SU-DHL-6 (cell line): ENCODE measurements at regions not wholly inside any gene's neighbourhood (a gene's known extent, or its start where the extent isn't known, plus 50 kb on each side); places are given as distances from the start of the nearest gene placed in this dataset.

Experiments used
- H2AFZ ChIP-seq: fragments of 200-600 bp; sonication (generic); 2 replicates; pipeline ENCODE4 v1.6.1; 2014; ENCODE audit warnings: low read depth, mild to moderate bottlenecking, moderate library complexity, mixed read lengths, antibody characterized with exemption, low read length; ENCODE audit not compliant: severe bottlenecking
- H3F3A ChIP-seq: fragments of 200-600 bp; shearing (Covaris generic); 2 replicates; pipeline ENCODE4 v1.6.0; 2016; ENCODE audit warnings: antibody characterized with exemption, mild to moderate bottlenecking; ENCODE audit not compliant: insufficient read depth
- H3K27ac ChIP-seq: fragments of 200-600 bp; sonication (generic); 2 replicates; pipeline ENCODE4 v1.5.1; 2016; ENCODE audit warnings: low read depth, mild to moderate bottlenecking, low read length, moderate library complexity, mixed read lengths
- H3K27me3 ChIP-seq: fragments of 200-600 bp; sonication (generic), shearing (Covaris generic); 2 replicates; pipeline ENCODE4 v1.6.0; 2014; ENCODE audit warnings: mild to moderate bottlenecking, low read length
- H3K36me3 ChIP-seq: fragments of 200-600 bp; sonication (generic); 2 replicates; pipeline ENCODE4 v1.6.1; 2014; ENCODE audit warnings: mild to moderate bottlenecking, low read length, mixed read lengths
- H3K4me2 ChIP-seq: fragments of 300-600, 200-600 bp; shearing (Covaris generic), sonication (generic); 2 replicates; pipeline ENCODE4 v1.6.0; 2014; ENCODE audit warnings: low read length, low read depth, mild to moderate bottlenecking; ENCODE audit not compliant: poor library complexity, severe bottlenecking
- H3K4me3 ChIP-seq: fragments of 200-600 bp; sonication (generic); 2 replicates; pipeline ENCODE4 v1.5.1; 2014; ENCODE audit warnings: antibody characterized with exemption, low read length, mild to moderate bottlenecking, mixed read lengths; ENCODE audit not compliant: insufficient read depth, poor library complexity, severe bottlenecking
- H3K79me2 ChIP-seq: fragments of 200-600 bp; sonication (generic); 2 replicates; pipeline ENCODE4 v1.6.1; 2014; ENCODE audit warnings: mild to moderate bottlenecking, low read length, moderate library complexity; ENCODE audit not compliant: insufficient read depth
- H3K9ac ChIP-seq: fragments of 200-600 bp; sonication (generic); 2 replicates; pipeline ENCODE4 v1.7.0; 2014; ENCODE audit warnings: mild to moderate bottlenecking, low read length
- H3K9me2 ChIP-seq: fragments of 200-600 bp; sonication (generic); replicated peaks from 2 replicates; pipeline ENCODE4 v1.6.1; 2014; ENCODE audit warnings: low read length; ENCODE audit not compliant: insufficient read depth
- H3K9me3 ChIP-seq: fragments of 200-600 bp; sonication (generic); 2 replicates; pipeline ENCODE4 v1.6.1; 2014; ENCODE audit warnings: low read length, mixed read lengths; ENCODE audit not compliant: insufficient read depth
- H4K20me1 ChIP-seq: fragments of 200-600 bp; sonication (generic); 2 replicates; pipeline ENCODE4 v1.6.1; 2014; ENCODE audit warnings: low read depth, mild to moderate bottlenecking, antibody characterized with exemption, low read length, moderate library complexity, mixed read lengths
- CTCF ChIP-seq: fragments of 200-600 bp; sonication (generic); IDR thresholded peaks from one replicate; pipeline ENCODE4 v1.5.1; 2017; ENCODE audit warnings: antibody characterized with exemption, mild to moderate bottlenecking, low read length, moderate library complexity; ENCODE audit not compliant: insufficient read depth, poor library complexity, severe bottlenecking
- EZH2phosphoT487 ChIP-seq: fragments of 200-600 bp; sonication (generic), shearing (Covaris generic); conservative IDR thresholded peaks from 2 replicates; pipeline ENCODE4 v1.6.1; 2018; ENCODE audit warnings: mild to moderate bottlenecking, antibody characterized with exemption, low read length, moderate library complexity, mixed read lengths

GRCh38 chr5:54848581-54848980 lies 136.8 kb downstream of the ESM1 start:
- H3F3A ChIP-seq, result no peaks in the 10 kb centered on the region
- no peaks in the 10 kb centered on the region for H3K9me2 ChIP-seq
- TF ChIP-seq EZH2phosphoT487 (no peak), CTCF (no peak)
- no peaks in the 10 kb centered on the region for H4K20me1 ChIP-seq
- H3K4me3 ChIP-seq, result no peak overlapping the region
- H2AFZ ChIP-seq, result no peak overlapping the region
- H3K79me2 ChIP-seq, result no peaks in the 10 kb centered on the region
- H3K27ac ChIP-seq, result no peak overlapping the region
- H3K27me3 ChIP-seq, result no peaks in the 10 kb centered on the region
- no peaks in the 10 kb centered on the region for H3K9me3 ChIP-seq
- H3K9ac ChIP-seq, result no peak overlapping the region
- H3K4me2 ChIP-seq, result no peak overlapping the region
- H3K36me3 ChIP-seq, result no peaks in the 10 kb centered on the region

DNA sequence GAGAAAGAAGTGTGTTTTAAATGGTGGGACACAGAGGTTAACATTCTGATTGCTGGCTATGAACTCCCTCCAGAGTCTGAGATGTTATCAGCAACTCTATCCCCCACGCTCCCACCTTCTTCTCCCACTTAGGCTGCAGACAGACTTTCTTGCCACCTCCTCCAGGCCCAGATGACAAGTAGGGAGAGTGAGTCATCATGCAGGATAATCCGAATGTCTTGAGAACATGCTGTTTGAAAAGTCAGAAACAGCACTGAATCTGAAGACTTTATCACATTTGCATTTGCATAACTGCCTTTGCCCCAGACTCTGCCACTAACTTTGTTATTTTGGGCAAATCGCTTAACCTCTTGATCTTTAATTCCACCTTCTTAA lies 139.8 kb downstream of the ESM1 start:
- H3F3A ChIP-seq, result no peaks in the 10 kb centered on the region
- H3K9me3 ChIP-seq, result no peaks in the 10 kb centered on the region
- no peak overlapping the region for H3K27ac ChIP-seq
- no peaks in the 10 kb centered on the region for H3K79me2 ChIP-seq
- no peaks in the 10 kb centered on the region for H3K27me3 ChIP-seq
- no peak overlapping the region for H3K4me2 ChIP-seq
- TF ChIP-seq CTCF, result no peak
- no peak for TF ChIP-seq EZH2phosphoT487
- H3K4me3 ChIP-seq, result no peak overlapping the region
- H4K20me1 ChIP-seq, result no peaks in the 10 kb centered on the region
- H3K9me2 ChIP-seq, result no peaks in the 10 kb centered on the region
- H3K9ac ChIP-seq, result no peak overlapping the region
- no peaks in the 10 kb centered on the region for H3K36me3 ChIP-seq
- no peak overlapping the region for H2AFZ ChIP-seq

GRCh38 chr5:54844905-54845566 lies 140.4 kb downstream of the ESM1 start:
- no peak overlapping the region for H3K27ac ChIP-seq
- H4K20me1 ChIP-seq, result no peaks in the 10 kb centered on the region
- no peaks in the 10 kb centered on the region for H3K79me2 ChIP-seq
- peak overlapping the region; percentile 55 for H2AFZ ChIP-seq
- no peaks in the 10 kb centered on the region for H3K27me3 ChIP-seq
- no peak overlapping the region for H3K4me3 ChIP-seq
- peak overlapping the region; percentile 42 for H3K4me2 ChIP-seq
- H3F3A ChIP-seq, result no peaks in the 10 kb centered on the region
- TF ChIP-seq CTCF, result peak; percentile 57
- TF ChIP-seq EZH2phosphoT487, result no peak
- H3K9ac ChIP-seq, result no peak overlapping the region
- no peaks in the 10 kb centered on the region for H3K9me2 ChIP-seq
- no peaks in the 10 kb centered on the region for H3K9me3 ChIP-seq
- H3K36me3 ChIP-seq, result no peaks in the 10 kb centered on the region
